ENCODE measurements at regions not wholly inside any gene's neighbourhood (a gene's known extent, or its start where the extent isn't known, plus 50 kb on each side); places are given as distances from the start of the nearest gene placed in this dataset.

- intact Hi-C loops (cut with DNase I) = no loop called here
- DNase-seq (ENCODE audit: low spot score) = no peak
- Histone ChIP-seq H3K36me3 (no peaks in the 10 kb centered on the region), H3K9me3 (no peaks in the 10 kb centered on the region), H3K27ac (no peak overlapping the region), H3K4me1 (replicated peaks) (no peaks in the 10 kb centered on the region), H3K27me3 (replicated peaks; ENCODE audit: insufficient read depth) (no peaks in the 10 kb centered on the region), H3K4me3 (no peak overlapping the region)
- 89% methylated on average over 4 of the region's 4 CpGs for WGBS
- TF ChIP-seq POLR2A (IDR thresholded peaks at IDR 0.05) = no peak
- no peak for TF ChIP-seq CTCF (IDR thresholded peaks at IDR 0.05)
- no peak for TF ChIP-seq POLR2AphosphoS5 (IDR thresholded peaks at IDR 0.05)
Observed at GRCh38 chr5:173456181-173456580, 128.0 kb upstream of the STC2 start.

GRCh38 chr5:173455599-173455957 is 127.4 kb upstream of the STC2 start:
- no peak for TF ChIP-seq POLR2A (IDR thresholded peaks at IDR 0.05)
- TF ChIP-seq CTCF (IDR thresholded peaks at IDR 0.05) = no peak
- no peak for TF ChIP-seq POLR2AphosphoS5 (IDR thresholded peaks at IDR 0.05)
- intact Hi-C loops (cut with DNase I) = no loop called here
- Histone ChIP-seq H3K9me3 (no peaks in the 10 kb centered on the region), H3K27me3 (replicated peaks; ENCODE audit: insufficient read depth) (no peaks in the 10 kb centered on the region), H3K36me3 (no peaks in the 10 kb centered on the region), H3K27ac (no peak overlapping the region), H3K4me1 (replicated peaks) (no peaks in the 10 kb centered on the region), H3K4me3 (no peak overlapping the region)
- DNase-seq (ENCODE audit: low spot score) = no peak
- 93% methylated on average over 4 of the region's 4 CpGs for WGBS

GRCh38 chr5:173454736-173455598 is 126.8 kb upstream of the STC2 start:
- intact Hi-C loops (cut with DNase I) = no loop called here
- H3K36me3 ChIP-seq = no peaks in the 10 kb centered on the region
- 80% methylated on average over 10 of the region's 10 CpGs for WGBS
- DNase-seq (ENCODE audit: low spot score) = no peak
- no peaks in the 10 kb centered on the region for H3K9me3 ChIP-seq
- no peaks in the 10 kb centered on the region for H3K4me1 ChIP-seq (replicated peaks)
- TF ChIP-seq POLR2A (IDR thresholded peaks at IDR 0.05) (no peak), POLR2AphosphoS5 (IDR thresholded peaks at IDR 0.05) (no peak), CTCF (IDR thresholded peaks at IDR 0.05) (no peak)
- H3K27ac ChIP-seq = no peak overlapping the region
- no peak overlapping the region for H3K4me3 ChIP-seq
- H3K27me3 ChIP-seq (replicated peaks; ENCODE audit: insufficient read depth) = no peaks in the 10 kb centered on the region

GRCh38 chr5:173454361-173454735 is 126.1 kb upstream of the STC2 start:
- Histone ChIP-seq H3K27ac (no peak overlapping the region), H3K9me3 (no peaks in the 10 kb centered on the region), H3K4me1 (replicated peaks) (no peaks in the 10 kb centered on the region), H3K4me3 (no peak overlapping the region), H3K27me3 (replicated peaks; ENCODE audit: insufficient read depth) (no peaks in the 10 kb centered on the region), H3K36me3 (no peaks in the 10 kb centered on the region)
- intact Hi-C loops (cut with DNase I) = no loop called here
- no peak for TF ChIP-seq POLR2A (IDR thresholded peaks at IDR 0.05)
- TF ChIP-seq CTCF (IDR thresholded peaks at IDR 0.05) = no peak
- no peak for TF ChIP-seq POLR2AphosphoS5 (IDR thresholded peaks at IDR 0.05)
- WGBS = 87% methylated on average over 4 of the region's 4 CpGs
- no peak for DNase-seq (ENCODE audit: low spot score)

- intact Hi-C loops (cut with DNase I) = no loop called here
- no peaks in the 10 kb centered on the region for H3K27me3 ChIP-seq (replicated peaks; ENCODE audit: insufficient read depth)
- no peak overlapping the region for H3K4me3 ChIP-seq
- H3K27ac ChIP-seq = no peak overlapping the region
- no peaks in the 10 kb centered on the region for H3K36me3 ChIP-seq
- DNase-seq (ENCODE audit: low spot score) = no peak
- H3K4me1 ChIP-seq (replicated peaks) = no peaks in the 10 kb centered on the region
- no peak for TF ChIP-seq CTCF (IDR thresholded peaks at IDR 0.05)
- 72% methylated on average over 4 of the region's 4 CpGs for WGBS
- no peaks in the 10 kb centered on the region for H3K9me3 ChIP-seq
Observed at GRCh38 chr5:173453167-173453566, 125.0 kb upstream of the STC2 start.
